ENCODE measurements at regions not wholly inside any gene's neighbourhood (a gene's known extent, or its start where the extent isn't known, plus 50 kb on each side); places are given as distances from the start of the nearest gene placed in this dataset.

DNA sequence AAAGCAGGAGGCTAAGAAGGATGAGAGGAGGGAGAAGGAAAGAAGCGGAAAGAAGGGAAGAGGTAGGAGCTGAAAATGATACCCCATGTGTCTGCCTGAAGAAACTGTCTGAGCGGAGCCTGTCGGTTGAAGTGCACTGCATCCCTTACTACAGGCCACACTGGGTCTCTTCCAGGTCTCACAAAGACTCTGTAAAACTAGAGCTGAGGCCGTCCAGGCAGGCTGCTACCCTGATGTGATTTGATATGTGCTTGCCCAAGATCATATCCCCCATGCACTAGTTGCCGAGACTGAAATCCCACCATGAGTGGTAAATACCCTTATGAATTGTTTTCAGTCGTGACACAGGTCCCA is 134.4 kb downstream of the MAIP1 start:
- TF ChIP-seq CTCF (IDR thresholded peaks at IDR 0.05; ENCODE audit: poor library complexity, severe bottlenecking) (no peak), EZH2 (IDR thresholded peaks at IDR 0.05; ENCODE audit: borderline replicate concordance, insufficient read depth, low read length, poor library complexity, severe bottlenecking) (no peak), POLR2AphosphoS5 (IDR thresholded peaks at IDR 0.05) (no peak), TAF1 (IDR thresholded peaks at IDR 0.05; ENCODE audit: low read depth) (no peak), SMC3 (conservative IDR thresholded peaks at IDR 0.05; ENCODE audit: poor library complexity) (no peak), REST (IDR thresholded peaks at IDR 0.05; ENCODE audit: borderline replicate concordance) (no peak), EP300 (conservative IDR thresholded peaks at IDR 0.05; ENCODE audit: poor library complexity, severe bottlenecking) (no peak), RAD21 (conservative IDR thresholded peaks at IDR 0.05) (no peak), MXI1 (conservative IDR thresholded peaks at IDR 0.05; ENCODE audit: poor library complexity, severe bottlenecking) (no peak)

Measured in neural cell (in vitro differentiated cells).